ENCODE measurements at regions not wholly inside any gene's neighbourhood (a gene's known extent, or its start where the extent isn't known, plus 50 kb on each side); places are given as distances from the start of the nearest gene placed in this dataset.

DNA sequence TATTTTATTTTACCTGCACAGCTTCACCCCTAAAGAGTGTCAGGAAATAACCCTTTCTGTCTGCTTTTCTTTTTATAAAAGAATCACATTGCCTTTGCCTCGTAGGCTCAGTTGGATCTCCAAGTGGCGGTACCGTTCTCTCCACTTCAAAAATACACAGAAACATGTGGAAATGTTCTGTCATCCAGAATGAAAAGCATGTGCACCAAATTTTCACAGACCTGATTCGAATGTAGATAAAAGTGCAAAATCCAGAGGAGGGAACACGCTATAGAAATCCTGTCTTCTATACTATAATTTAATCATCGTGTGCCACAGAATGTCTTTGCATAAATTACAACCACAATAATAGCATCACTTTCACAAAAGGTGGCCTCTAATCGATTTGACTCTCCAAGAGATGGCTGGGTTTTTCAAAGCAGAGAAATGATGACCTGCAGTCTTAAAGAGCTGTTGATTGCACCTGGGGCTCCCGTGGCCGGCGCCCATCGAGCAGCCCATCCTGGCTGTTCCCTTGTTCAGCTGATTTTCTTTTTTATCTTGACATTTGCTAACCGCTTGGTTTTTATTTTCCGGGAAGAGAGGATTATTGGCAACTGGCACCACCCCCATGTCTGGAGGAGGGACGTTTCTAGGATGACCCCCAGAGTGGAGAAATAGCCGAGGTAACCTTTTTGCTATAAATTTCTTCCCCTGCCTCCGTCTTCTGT is 290.2 kb downstream of the SOX11 start:
- no peak overlapping the region for H3K4me3 ChIP-seq (replicated peaks in 1 of 2; ENCODE audit: low read depth in 2 of 2, low read length in 2 of 2)
- DNase-seq (ENCODE audit: low read depth in 2 of 2), result no peak

DNA sequence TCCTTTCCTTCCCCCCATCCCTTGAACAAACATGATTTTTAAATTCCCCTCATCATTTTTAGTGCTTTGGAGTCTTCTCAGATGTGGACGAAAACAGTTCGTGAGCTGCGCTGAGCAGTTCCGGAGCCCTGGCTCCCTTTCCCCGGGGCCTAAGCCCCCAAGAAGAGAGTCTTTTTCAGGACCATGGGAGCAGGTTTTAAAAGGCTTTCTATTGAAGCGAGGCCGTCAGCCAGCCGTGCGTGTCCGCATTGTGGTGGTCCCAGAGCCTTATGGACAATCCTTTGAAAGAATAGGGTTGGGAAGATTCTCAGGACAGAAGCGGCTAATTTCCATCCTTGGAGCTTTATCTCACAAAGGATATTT is 290.7 kb downstream of the SOX11 start:
- no peak for DNase-seq (ENCODE audit: low read depth in 2 of 2)

More for the DNA sequence above, 290.2 kb downstream of the SOX11 start:
- TF ChIP-seq CTCF (IDR thresholded peaks at IDR 0.05; ENCODE audit: low read depth, low read length), result no peak

DNA sequence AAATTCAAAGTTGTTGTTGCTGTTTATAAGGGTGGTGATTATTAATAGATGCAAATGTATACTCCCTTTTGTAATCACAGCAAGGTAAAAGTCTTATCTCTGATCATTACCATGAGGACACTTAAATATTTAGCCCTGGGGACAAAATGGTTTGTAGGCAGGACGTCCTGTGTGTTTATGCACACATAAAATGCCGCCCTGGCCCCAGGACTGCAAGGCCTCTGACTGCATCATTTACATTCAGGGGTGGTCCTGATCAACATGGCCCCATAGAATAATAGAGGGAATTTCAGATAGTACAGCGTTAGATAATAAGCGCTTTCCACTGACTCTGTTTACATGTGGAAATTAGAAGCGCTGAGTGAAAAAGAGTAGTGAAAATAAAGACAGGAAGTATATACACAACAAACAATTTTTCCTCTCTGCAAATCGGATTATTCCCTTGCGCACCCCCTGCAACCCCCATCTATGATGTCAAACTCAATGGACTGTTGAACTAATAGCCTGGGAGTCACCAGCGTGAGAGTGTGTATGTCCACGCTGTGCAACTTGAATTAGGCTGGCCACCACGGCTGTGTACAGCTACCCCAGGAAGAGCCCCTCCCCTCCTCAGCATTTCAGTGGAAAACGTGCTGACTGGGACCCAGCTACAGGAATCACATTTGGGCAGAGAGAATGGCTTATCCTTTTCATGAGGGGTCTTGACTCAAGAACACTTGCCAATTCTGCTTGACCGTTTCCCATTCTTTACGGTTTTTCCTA is 291.5 kb downstream of the SOX11 start:
- no peak for DNase-seq (ENCODE audit: low read depth in 2 of 2)
- no peak for TF ChIP-seq CTCF (IDR thresholded peaks at IDR 0.05; ENCODE audit: low read depth, low read length)
- no peak overlapping the region for H3K4me3 ChIP-seq (replicated peaks in 1 of 2; ENCODE audit: low read depth in 2 of 2, low read length in 2 of 2)

More for the DNA sequence above, 290.7 kb downstream of the SOX11 start:
- no peak for TF ChIP-seq CTCF (IDR thresholded peaks at IDR 0.05; ENCODE audit: low read depth, low read length)
- no peak overlapping the region for H3K4me3 ChIP-seq (replicated peaks in 1 of 2; ENCODE audit: low read depth in 2 of 2, low read length in 2 of 2)

DNA sequence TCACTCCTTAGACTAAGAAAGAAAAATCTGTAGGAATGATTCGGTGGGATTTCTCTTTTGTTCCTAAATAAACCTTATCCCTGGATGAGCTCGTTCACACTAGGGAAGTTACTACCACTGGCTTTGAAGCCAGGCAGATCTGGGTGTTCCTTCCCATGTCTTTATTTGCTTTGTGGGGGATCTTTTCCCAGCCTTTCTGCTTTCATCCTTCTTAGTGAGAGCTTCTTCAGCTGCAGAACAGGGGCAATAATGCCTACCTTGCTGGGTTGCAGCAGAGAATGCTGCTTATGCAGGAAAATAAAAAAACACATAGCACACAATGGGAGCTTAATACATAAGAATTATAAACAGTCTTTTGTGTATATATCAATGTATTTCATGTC is 292.1 kb downstream of the SOX11 start:
- TF ChIP-seq CTCF (IDR thresholded peaks at IDR 0.05; ENCODE audit: low read depth, low read length), result no peak
- no peak overlapping the region for H3K4me3 ChIP-seq (replicated peaks in 1 of 2; ENCODE audit: low read depth in 2 of 2, low read length in 2 of 2)
- no peak for DNase-seq (ENCODE audit: low read depth in 2 of 2)

GRCh38 chr2:5984946-5985345 is 292.8 kb downstream of the SOX11 start:
- no peak for DNase-seq (ENCODE audit: low read depth in 2 of 2)
- no peak overlapping the region for H3K4me3 ChIP-seq (replicated peaks in 1 of 2; ENCODE audit: low read depth in 2 of 2, low read length in 2 of 2)
- no peak for TF ChIP-seq CTCF (IDR thresholded peaks at IDR 0.05; ENCODE audit: low read depth, low read length)

DNA sequence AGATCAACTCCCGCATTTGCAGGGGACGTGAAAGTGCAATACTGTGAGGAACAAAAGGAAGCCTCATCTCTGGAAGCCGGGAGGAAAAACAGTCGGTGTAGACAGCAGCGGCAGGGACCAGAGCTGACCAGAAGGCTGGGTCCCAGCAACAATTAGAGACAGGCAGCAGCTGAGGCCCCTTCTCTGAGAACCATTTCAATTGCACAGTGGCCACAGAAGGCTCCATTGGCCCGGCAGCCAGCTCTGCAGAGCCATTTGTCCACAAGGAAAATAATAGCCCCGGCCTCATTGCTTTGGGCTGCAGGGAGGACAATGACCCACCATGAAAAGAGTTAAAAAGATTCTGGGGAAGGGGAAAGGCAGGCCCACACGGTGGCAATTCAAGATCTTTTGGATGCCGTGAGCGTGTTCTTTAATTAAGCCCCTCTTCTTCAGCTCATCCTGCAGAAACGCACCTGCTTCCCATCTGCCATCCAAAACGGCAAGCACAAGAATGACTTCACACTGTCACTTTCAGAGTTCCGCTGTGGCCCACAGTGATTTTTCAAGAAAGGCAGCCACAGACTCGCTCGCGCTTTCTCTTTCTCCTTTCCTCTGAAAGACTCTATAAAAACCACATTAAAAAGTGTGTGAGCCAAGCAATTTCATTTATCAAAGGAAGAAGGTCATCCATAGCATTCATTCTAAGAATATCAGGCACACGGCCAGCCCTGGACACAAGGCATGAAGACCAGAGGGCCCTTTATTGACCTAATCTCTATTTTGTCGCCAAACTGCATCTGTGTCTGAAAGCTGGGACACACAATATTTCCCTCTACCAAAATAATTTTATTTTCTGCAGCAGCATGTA is 293.6 kb downstream of the SOX11 start:
- H3K4me3 ChIP-seq (replicated peaks in 1 of 2; ENCODE audit: low read depth in 2 of 2, low read length in 2 of 2), result no peak overlapping the region
- DNase-seq (ENCODE audit: low read depth in 2 of 2), result no peak
- TF ChIP-seq CTCF (IDR thresholded peaks at IDR 0.05; ENCODE audit: low read depth, low read length), result no peak

Measured in cardiac fibroblast (primary cell).